ENCODE measurements at regions not wholly inside any gene's neighbourhood (a gene's known extent, or its start where the extent isn't known, plus 50 kb on each side); places are given as distances from the start of the nearest gene placed in this dataset.

DNA sequence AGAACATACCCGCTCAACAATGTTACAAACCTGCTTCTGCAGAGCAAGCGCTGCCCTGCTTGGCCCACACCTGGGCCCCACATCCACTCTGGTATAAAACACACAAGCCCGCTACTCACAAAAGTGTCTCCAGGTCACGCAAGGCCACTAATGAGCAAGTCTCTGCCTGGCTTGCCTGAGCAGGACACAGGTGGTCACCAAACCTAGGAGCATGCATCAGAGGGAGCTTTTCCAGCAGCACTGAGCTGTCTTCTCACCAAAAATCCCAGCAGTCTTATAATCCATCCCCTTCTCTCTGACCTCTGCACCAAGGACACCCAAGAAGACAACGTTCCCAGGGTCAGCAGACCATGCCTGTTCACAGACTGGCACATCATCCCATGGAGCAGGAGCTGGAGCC is 100.8 kb downstream of the DLL1 start:
- no peak overlapping the region for H3K4me3 ChIP-seq (ENCODE audit: low read depth, low read length)
- no peak overlapping the region for H2AFZ ChIP-seq (ENCODE audit: low read length, unreplicated experiment)
- no peak overlapping the region for H3K27ac ChIP-seq (ENCODE audit: low read depth, low read length)
- H3K27me3 ChIP-seq (ENCODE audit: insufficient read depth, low read length), result no peaks in the 10 kb centered on the region
- H3K36me3 ChIP-seq (ENCODE audit: insufficient read depth, low read length), result no peaks in the 10 kb centered on the region
- no peaks in the 10 kb centered on the region for H3K4me1 ChIP-seq (ENCODE audit: control insufficient read depth, insufficient read depth, low read length, unreplicated experiment)
- H3K79me2 ChIP-seq (ENCODE audit: control insufficient read depth, insufficient read depth, low read length, unreplicated experiment), result no peaks in the 10 kb centered on the region

DNA sequence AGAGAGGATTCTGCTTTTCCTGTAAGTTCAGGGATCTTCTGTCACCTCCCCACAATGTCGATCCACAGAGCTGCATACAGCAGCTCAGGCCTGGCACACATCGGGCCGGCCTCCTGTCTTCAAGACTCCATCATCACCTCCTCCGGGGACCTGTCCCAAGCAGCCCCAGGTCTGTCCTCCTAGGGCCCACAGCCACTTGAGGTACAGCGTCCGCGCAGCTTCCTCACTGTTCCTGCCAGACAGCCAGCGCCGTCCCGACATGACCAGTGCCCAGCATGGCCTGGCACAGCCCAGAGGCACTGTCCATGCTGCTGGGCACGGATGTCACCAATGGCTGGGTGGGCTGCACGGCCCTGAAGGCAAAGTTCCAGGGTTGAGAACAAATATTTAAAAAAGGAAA is 101.6 kb downstream of the DLL1 start:
- Histone ChIP-seq H3K36me3 (ENCODE audit: insufficient read depth, low read length) (no peaks in the 10 kb centered on the region), H3K27me3 (ENCODE audit: insufficient read depth, low read length) (no peaks in the 10 kb centered on the region)

DNA sequence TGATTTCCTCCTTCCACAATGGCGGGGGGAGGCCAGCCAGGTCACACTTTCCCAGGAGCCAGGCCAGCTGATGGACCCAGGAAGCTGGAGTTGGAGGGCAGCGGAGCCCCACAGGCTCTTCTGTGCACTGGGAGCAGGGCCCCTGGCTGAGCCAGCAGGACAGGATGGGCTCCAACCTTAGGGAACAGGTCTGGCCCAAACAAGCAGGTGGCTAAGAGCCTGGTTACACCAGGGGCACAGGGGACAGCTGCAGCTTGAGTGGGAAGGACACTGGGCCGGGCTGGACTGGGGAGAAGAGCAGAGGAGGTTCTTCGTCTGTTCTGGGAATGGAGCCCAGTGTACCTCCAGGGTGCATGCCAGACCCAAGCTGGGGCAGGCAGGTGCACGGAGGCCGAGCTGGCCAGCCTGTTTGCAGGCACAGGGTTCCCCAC is 102.3 kb downstream of the DLL1 start:
- H3K36me3 ChIP-seq (ENCODE audit: insufficient read depth, low read length), result no peaks in the 10 kb centered on the region
- H2AFZ ChIP-seq (ENCODE audit: low read length, unreplicated experiment), result no peak overlapping the region
- no peak overlapping the region for H3K4me3 ChIP-seq (ENCODE audit: low read depth, low read length)
- no peaks in the 10 kb centered on the region for H3K79me2 ChIP-seq (ENCODE audit: control insufficient read depth, insufficient read depth, low read length, unreplicated experiment)
- H3K27me3 ChIP-seq (ENCODE audit: insufficient read depth, low read length), result no peaks in the 10 kb centered on the region
- no peaks in the 10 kb centered on the region for H3K4me1 ChIP-seq (ENCODE audit: control insufficient read depth, insufficient read depth, low read length, unreplicated experiment)
- no peak overlapping the region for H3K27ac ChIP-seq (ENCODE audit: low read depth, low read length)

More for the DNA sequence above, 101.6 kb downstream of the DLL1 start:
- Histone ChIP-seq H3K27ac (ENCODE audit: low read depth, low read length) (no peak overlapping the region), H2AFZ (ENCODE audit: low read length, unreplicated experiment) (no peak overlapping the region), H3K4me3 (ENCODE audit: low read depth, low read length) (no peak overlapping the region), H3K79me2 (ENCODE audit: control insufficient read depth, insufficient read depth, low read length, unreplicated experiment) (no peaks in the 10 kb centered on the region), H3K4me1 (ENCODE audit: control insufficient read depth, insufficient read depth, low read length, unreplicated experiment) (no peaks in the 10 kb centered on the region)

DNA sequence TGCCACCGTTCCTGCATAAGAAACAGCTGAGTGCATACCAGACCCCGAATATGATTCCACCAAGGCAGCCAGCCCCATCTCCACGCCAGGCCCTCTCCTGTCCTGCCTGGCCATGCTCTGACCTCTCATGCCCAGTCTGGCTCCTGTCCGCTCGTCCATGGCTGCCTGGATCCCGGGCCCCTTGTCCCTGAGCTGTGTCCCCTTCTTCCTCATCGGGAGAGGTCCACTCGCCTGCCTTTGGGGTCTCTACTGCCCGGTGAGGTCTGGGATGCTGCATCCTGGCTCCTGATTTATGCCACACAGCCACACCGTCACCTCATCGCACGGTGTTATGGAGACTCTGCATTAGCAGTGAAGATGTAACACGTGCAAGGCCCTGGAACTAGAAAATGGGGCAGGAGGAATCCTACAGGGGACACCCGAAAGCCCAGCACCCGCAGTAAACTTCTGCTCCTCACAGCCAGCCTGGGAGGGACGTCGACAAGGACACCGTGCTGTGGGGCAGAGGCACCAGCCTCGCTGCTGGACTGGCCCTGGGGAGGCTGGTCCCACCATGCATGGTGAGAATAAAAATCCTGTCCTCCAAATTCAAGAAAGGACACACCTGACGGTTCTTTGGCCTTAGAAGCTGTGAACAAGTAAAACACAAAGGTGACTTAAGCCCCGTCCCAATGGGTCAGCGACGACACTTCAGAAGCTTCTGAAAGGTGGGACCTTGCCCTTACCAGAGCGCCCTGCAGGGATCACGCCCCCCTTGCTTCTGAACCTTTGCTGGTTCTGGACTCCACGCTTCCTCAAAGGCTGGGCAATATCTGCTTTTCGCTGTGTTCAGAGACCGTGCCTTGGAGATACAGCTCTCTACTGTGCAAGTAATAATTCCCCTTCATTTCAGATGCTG is 103.0 kb downstream of the DLL1 start:
- no peaks in the 10 kb centered on the region for H3K79me2 ChIP-seq (ENCODE audit: control insufficient read depth, insufficient read depth, low read length, unreplicated experiment)
- H3K27me3 ChIP-seq (ENCODE audit: insufficient read depth, low read length), result no peaks in the 10 kb centered on the region
- no peaks in the 10 kb centered on the region for H3K36me3 ChIP-seq (ENCODE audit: insufficient read depth, low read length)
- H3K4me3 ChIP-seq (ENCODE audit: low read depth, low read length), result no peak overlapping the region
- no peak overlapping the region for H2AFZ ChIP-seq (ENCODE audit: low read length, unreplicated experiment)
- no peak overlapping the region for H3K27ac ChIP-seq (ENCODE audit: low read depth, low read length)
- H3K4me1 ChIP-seq (ENCODE audit: control insufficient read depth, insufficient read depth, low read length, unreplicated experiment), result no peaks in the 10 kb centered on the region

DNA sequence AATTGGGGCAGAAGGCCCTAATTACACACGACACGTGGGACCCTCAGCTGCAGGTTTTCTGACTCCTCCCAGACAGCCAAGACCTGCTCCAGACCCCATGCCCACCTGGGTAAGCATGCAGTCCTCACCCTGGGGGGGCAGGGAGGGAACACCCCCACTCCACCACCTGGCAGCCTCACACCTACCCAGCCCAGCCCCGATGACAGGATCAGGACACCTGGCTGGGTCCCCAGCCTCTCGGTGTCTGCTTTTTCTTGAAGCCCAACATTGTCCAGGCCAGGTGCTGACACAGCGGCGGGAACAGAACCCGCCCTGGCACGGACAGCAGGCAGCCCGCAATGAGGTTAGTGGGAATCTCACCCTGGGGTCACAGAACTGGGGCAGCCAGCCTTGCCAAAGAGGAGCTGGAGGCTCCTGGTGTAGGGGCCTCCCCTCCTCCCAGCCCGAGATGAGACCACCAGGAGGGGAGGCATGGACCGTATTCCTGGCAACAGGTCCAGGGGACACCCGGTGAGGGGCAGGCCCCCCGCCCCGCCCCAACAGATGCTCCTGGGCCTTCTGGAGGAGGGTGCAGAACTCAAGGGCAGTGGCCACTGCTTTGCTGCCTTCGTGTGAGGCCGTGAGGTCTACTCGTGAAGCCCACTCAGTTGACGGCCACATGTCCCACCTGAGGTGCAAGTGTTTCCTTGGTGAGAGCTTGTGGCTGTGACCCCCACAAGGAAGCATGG is 103.8 kb downstream of the DLL1 start:
- no peaks in the 10 kb centered on the region for H3K79me2 ChIP-seq (ENCODE audit: control insufficient read depth, insufficient read depth, low read length, unreplicated experiment)
- H3K27me3 ChIP-seq (ENCODE audit: insufficient read depth, low read length), result no peaks in the 10 kb centered on the region
- H3K4me3 ChIP-seq (ENCODE audit: low read depth, low read length), result no peak overlapping the region
- no peaks in the 10 kb centered on the region for H3K36me3 ChIP-seq (ENCODE audit: insufficient read depth, low read length)
- no peaks in the 10 kb centered on the region for H3K4me1 ChIP-seq (ENCODE audit: control insufficient read depth, insufficient read depth, low read length, unreplicated experiment)
- no peak overlapping the region for H2AFZ ChIP-seq (ENCODE audit: low read length, unreplicated experiment)
- H3K27ac ChIP-seq (ENCODE audit: low read depth, low read length), result no peak overlapping the region

DNA sequence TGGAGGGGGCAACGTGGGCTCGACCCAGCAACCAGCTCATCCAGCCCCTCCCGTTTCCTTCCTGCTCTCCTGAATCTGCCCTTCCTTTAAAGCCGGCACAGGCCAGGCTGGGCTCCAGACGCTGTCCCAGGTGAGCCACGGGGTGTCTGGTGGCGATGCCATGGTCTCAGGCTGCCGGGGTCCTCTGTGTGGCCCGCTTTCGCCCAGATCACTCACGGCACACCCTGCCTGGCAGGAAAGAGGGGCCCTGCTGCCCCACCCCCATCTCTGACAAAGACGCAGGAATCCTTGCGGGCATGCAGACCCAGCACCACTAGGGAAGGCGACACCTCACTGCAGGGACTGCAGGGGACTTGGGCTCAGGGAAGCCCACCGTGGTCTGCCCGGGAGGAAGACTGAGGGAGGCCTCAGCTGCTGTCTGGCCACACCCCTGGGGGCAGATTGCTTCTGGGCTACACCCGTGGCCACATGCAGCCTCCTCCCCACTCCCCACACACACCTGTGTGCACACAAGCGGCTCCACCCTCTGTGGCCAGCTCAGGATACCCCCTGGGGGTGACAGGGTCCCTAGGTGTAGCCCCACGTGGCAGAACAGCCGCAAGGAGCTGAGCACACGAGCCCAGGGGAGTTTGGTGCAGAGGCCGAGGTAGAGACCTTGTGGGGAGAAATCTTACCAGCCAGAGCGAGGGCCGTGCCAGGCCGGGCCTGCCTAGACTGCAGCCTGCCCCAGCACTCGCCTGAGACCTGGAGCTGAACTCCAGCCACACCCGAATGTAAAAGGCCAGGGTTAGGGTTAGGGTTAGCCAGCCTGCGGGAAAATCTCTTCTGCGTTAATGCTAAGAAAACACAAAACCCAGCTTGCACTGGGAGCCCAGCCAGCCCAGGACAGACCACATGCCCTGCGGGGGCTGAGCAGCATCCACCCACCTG is 104.6 kb downstream of the DLL1 start:
- H2AFZ ChIP-seq (ENCODE audit: low read length, unreplicated experiment), result no peak overlapping the region
- no peaks in the 10 kb centered on the region for H3K4me1 ChIP-seq (ENCODE audit: control insufficient read depth, insufficient read depth, low read length, unreplicated experiment)
- H3K4me3 ChIP-seq (ENCODE audit: low read depth, low read length), result no peak overlapping the region
- H3K79me2 ChIP-seq (ENCODE audit: control insufficient read depth, insufficient read depth, low read length, unreplicated experiment), result no peaks in the 10 kb centered on the region
- no peaks in the 10 kb centered on the region for H3K36me3 ChIP-seq (ENCODE audit: insufficient read depth, low read length)
- H3K27me3 ChIP-seq (ENCODE audit: insufficient read depth, low read length), result no peaks in the 10 kb centered on the region
- H3K27ac ChIP-seq (ENCODE audit: low read depth, low read length), result no peak overlapping the region

DNA sequence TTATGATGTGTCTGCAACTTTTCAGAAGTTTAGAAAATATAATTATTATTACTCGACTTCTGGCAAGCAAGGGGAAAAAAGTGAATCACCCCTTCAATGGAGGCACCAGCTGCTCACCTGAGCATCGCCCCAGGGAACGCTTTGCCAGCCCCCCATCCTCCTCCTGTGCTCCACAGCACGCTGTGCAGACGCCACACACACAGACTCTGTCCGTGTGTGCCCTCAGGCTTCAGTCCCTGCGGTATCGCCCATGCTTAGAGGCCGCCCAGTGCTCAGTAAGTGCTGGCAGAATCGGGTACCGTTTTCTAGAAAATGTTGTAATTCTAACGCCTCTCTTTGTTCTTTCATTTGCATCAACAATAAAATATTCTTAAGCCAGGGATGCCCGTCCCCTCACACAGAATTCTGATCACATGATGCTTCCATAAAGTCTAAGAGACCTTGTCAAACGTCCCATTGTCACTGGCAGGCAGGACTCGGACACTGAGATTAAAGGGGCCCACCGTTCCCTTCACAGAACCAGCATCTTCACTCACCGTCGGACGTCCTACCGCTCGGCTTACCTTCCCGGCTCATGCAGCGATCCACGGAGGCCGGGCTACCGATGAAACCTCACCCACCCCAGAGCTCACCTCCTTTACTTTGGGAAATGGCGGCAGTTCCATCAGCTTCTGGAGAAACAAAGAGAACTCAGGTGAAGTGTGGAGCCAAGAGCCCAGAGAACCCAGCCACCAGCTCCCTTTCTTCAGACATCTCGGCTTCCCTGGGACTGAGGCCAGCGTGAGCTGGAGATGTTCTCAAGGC is 105.5 kb downstream of the DLL1 start:
- H3K79me2 ChIP-seq (ENCODE audit: control insufficient read depth, insufficient read depth, low read length, unreplicated experiment), result no peaks in the 10 kb centered on the region
- no peak overlapping the region for H3K4me3 ChIP-seq (ENCODE audit: low read depth, low read length)

DNA sequence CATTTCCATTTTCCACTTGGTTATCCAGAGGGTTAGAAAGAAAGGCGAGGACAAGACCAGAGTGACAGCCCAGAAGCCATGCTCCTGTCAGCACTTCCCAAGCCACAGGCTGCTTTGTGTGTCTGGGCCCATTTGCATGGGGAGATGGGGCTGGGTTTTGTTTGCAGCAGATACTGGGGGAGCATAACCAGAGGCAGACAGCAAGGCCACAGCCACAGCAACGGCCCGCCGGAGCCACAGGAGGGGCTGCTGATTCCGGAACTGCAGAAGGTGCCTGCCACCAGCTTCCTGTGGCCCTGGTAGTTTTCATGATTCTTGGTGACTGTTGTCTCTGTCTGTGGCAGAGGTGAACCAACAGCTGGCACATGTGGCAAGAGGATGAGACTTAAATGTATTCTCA is 106.6 kb downstream of the DLL1 start:
- Histone ChIP-seq H3K27ac (ENCODE audit: low read depth, low read length) (no peak overlapping the region), H3K4me3 (ENCODE audit: low read depth, low read length) (no peak overlapping the region), H3K27me3 (ENCODE audit: insufficient read depth, low read length) (no peaks in the 10 kb centered on the region), H3K4me1 (ENCODE audit: control insufficient read depth, insufficient read depth, low read length, unreplicated experiment) (no peaks in the 10 kb centered on the region), H3K79me2 (ENCODE audit: control insufficient read depth, insufficient read depth, low read length, unreplicated experiment) (no peaks in the 10 kb centered on the region), H2AFZ (ENCODE audit: low read length, unreplicated experiment) (no peak overlapping the region), H3K36me3 (ENCODE audit: insufficient read depth, low read length) (no peaks in the 10 kb centered on the region)

More for the DNA sequence above, 105.5 kb downstream of the DLL1 start:
- Histone ChIP-seq H3K36me3 (ENCODE audit: insufficient read depth, low read length) (no peaks in the 10 kb centered on the region), H3K27me3 (ENCODE audit: insufficient read depth, low read length) (no peaks in the 10 kb centered on the region), H3K4me1 (ENCODE audit: control insufficient read depth, insufficient read depth, low read length, unreplicated experiment) (no peaks in the 10 kb centered on the region), H2AFZ (ENCODE audit: low read length, unreplicated experiment) (no peak overlapping the region), H3K27ac (ENCODE audit: low read depth, low read length) (no peak overlapping the region)

DNA sequence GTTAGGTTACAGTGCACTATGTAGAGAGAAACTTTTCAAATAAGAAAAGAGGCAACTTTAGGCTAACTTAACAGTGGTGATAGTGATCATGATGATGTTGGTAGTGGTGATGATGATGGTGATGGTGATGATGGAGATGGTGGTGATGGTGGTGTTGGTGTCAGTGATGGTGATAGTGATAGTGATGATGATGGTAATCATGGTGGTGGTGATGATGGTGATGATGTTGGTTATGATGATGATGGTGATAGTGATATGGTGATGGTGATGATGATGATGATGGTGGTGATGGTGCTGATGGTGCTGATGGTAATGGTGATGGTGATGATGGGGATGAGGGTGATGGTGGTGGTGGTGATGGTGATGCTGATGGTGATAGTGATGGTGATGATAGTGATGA is 107.4 kb downstream of the DLL1 start:
- H3K79me2 ChIP-seq (ENCODE audit: control insufficient read depth, insufficient read depth, low read length, unreplicated experiment), result no peaks in the 10 kb centered on the region
- H3K27me3 ChIP-seq (ENCODE audit: insufficient read depth, low read length), result no peaks in the 10 kb centered on the region
- no peaks in the 10 kb centered on the region for H3K36me3 ChIP-seq (ENCODE audit: insufficient read depth, low read length)
- no peak overlapping the region for H2AFZ ChIP-seq (ENCODE audit: low read length, unreplicated experiment)
- no peak overlapping the region for H3K4me3 ChIP-seq (ENCODE audit: low read depth, low read length)
- H3K4me1 ChIP-seq (ENCODE audit: control insufficient read depth, insufficient read depth, low read length, unreplicated experiment), result no peaks in the 10 kb centered on the region
- no peak overlapping the region for H3K27ac ChIP-seq (ENCODE audit: low read depth, low read length)

DNA sequence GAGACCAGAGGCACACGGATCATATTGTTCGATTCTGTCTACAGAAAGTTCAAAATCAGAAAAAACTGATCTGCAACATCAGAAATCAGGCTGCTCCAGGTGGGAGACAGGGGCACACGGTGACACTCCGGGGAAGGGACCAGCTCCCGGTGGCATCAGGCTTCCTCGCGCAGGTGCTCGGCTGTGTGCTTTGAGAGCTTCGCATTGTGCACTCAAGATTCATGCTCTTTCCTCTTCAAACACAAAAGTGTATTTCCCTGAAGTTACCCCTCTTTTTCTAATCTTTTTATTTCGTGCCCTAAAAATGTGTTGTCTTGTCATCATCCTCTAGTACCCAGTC is 108.1 kb downstream of the DLL1 start:
- H3K27me3 ChIP-seq (ENCODE audit: insufficient read depth, low read length), result no peaks in the 10 kb centered on the region
- H3K4me1 ChIP-seq (ENCODE audit: control insufficient read depth, insufficient read depth, low read length, unreplicated experiment), result no peaks in the 10 kb centered on the region
- no peak overlapping the region for H2AFZ ChIP-seq (ENCODE audit: low read length, unreplicated experiment)
- H3K4me3 ChIP-seq (ENCODE audit: low read depth, low read length), result no peak overlapping the region
- H3K27ac ChIP-seq (ENCODE audit: low read depth, low read length), result no peak overlapping the region
- no peaks in the 10 kb centered on the region for H3K79me2 ChIP-seq (ENCODE audit: control insufficient read depth, insufficient read depth, low read length, unreplicated experiment)
- H3K36me3 ChIP-seq (ENCODE audit: insufficient read depth, low read length), result no peaks in the 10 kb centered on the region
